K562 (cell line): ENCODE measurements at regions not wholly inside any gene's neighbourhood (a gene's known extent, or its start where the extent isn't known, plus 50 kb on each side); places are given as distances from the start of the nearest gene placed in this dataset.
A peak's percentile ranks its signal among the peaks of the same experiment; 100 is the strongest.

Experiments
- ATAC-seq: fragments of 200-7000 bp; cut with Tn5 transposase; 3 replicates; pipeline ENCODE4 v1.9.1; 2020; ENCODE audit warnings: moderate library complexity
- BruUV-seq: library from RNA; stranded (reverse); fragments of 400-500 nt; replicated peaks from 2 replicates; lab custom pipeline; 2021; lab: Mats Ljungman, UMichigan
- CTCF ChIA-PET: fragments of 300-600 bp; formaldehyde crosslinking; extraction: SDS; loops from one replicate; lab custom pipeline; 2021; ENCODE audit warnings: low intra/inter-chr PET ratio; lab: Yijun Ruan, JAX
- POLR2A ChIA-PET: fragments of 300-600, 350-650 bp; sonication (Branson Sonifier 250); formaldehyde crosslinking; extraction: SDS; loops from one replicate; lab custom pipeline; 2021; ENCODE audit warnings: antibody characterized with exemption, inconsistent platforms; lab: Yijun Ruan, JAX
- DNase-seq, 4 experiments: peaks; one replicate each; pipeline versions ENCODE4 v3.0.0 to v3.0.0-alpha.2; 2011 to 2018; ENCODE audit warnings: low spot score in 3 of 4, mixed read lengths in 3 of 4; ENCODE audit errors: extremely low read depth in 1 of 4
- FAIRE-seq: peaks from 2 replicates; lab custom pipeline; 2011; peaks lifted over from hg19 to GRCh38; lab: Jason Lieb, UNC
- H2AFZ ChIP-seq: 2 replicates; pipeline ENCODE4 v1.6.0; 2011; ENCODE audit warnings: low read depth, low read length, control low read depth, inconsistent platforms
- H3K27ac ChIP-seq: fragments of 200-600 bp; 3 replicates; pipeline ENCODE4 v1.8.0; 2011; ENCODE audit warnings: low read depth, mild to moderate bottlenecking, control low read depth, inconsistent platforms, low read length, moderate library complexity, mixed read lengths; ENCODE audit errors: extremely low read depth
- H3K27me3 ChIP-seq, 2 experiments: fragments of 300-600 bp in 1 of 2; 2 replicates in 1 of 2; 3 replicates in 1 of 2; pipeline versions ENCODE4 v1.6.0 to v1.8.0; 2011; ENCODE audit warnings: inconsistent platforms in 2 of 2, low read length in 2 of 2, mild to moderate bottlenecking in 1 of 2, mixed read lengths in 1 of 2, moderate library complexity in 1 of 2; ENCODE audit not compliant: control insufficient read depth in 2 of 2, insufficient read depth in 2 of 2
- H3K36me3 ChIP-seq: fragments of 300-600 bp; 3 replicates; pipeline ENCODE4 v1.8.0; 2011; ENCODE audit warnings: mild to moderate bottlenecking, low read length, inconsistent platforms; ENCODE audit not compliant: control insufficient read depth, insufficient read depth
- H3K4me1 ChIP-seq, 2 experiments: fragments of 200-600 bp in 1 of 2; replicated peaks in 1 of 2; 2 replicates in 1 of 2; 3 replicates in 1 of 2; pipeline versions ENCODE4 v1.5.1 to v1.8.0; 2011; ENCODE audit warnings: inconsistent platforms in 2 of 2, low read length in 2 of 2, mild to moderate bottlenecking in 1 of 2, mixed read lengths in 1 of 2, moderate library complexity in 1 of 2; ENCODE audit not compliant: control insufficient read depth in 2 of 2, insufficient read depth in 2 of 2
- H3K4me2 ChIP-seq: 2 replicates; pipeline ENCODE4 v1.6.1; 2011; ENCODE audit warnings: low read length, control low read depth, inconsistent platforms, mixed read lengths; ENCODE audit not compliant: insufficient read depth
- H3K4me3 ChIP-seq: fragments of 200-600 bp; sonication (generic), shearing (Covaris generic); 2 replicates; pipeline ENCODE4 v1.5.1; 2016; ENCODE audit warnings: control low read depth, inconsistent platforms
- H3K79me2 ChIP-seq: fragments of 200-600 bp; 3 replicates; pipeline ENCODE4 v1.8.0; 2011; ENCODE audit warnings: low read length, inconsistent platforms; ENCODE audit not compliant: control insufficient read depth, insufficient read depth
- H3K9ac ChIP-seq, 2 experiments: 2 replicates each; pipeline versions ENCODE4 v1.6.0 to v1.6.1; 2011; ENCODE audit warnings: low read depth in 2 of 2, low read length in 2 of 2, control low read depth in 1 of 2, inconsistent platforms in 1 of 2, mild to moderate bottlenecking in 1 of 2, mixed read lengths in 1 of 2; ENCODE audit not compliant: insufficient read depth in 1 of 2
- H3K9me1 ChIP-seq: one replicate; pipeline ENCODE4 v1.6.0; 2011; ENCODE audit warnings: inconsistent platforms, mild to moderate bottlenecking, low read length, moderate library complexity; ENCODE audit not compliant: control insufficient read depth, insufficient read depth
- H3K9me3 ChIP-seq: replicated peaks from 2 replicates; pipeline ENCODE4 v1.5.1; 2011; ENCODE audit warnings: low read depth, low read length, inconsistent platforms; ENCODE audit not compliant: control insufficient read depth, insufficient read depth
- H4K20me1 ChIP-seq: replicated peaks from 2 replicates; pipeline ENCODE4 v1.6.1; 2011; ENCODE audit warnings: low read length, inconsistent platforms, mixed read lengths; ENCODE audit not compliant: control insufficient read depth, insufficient read depth
- ARID3B ChIP-seq: fragments of 250-450 bp; sonication (Bioruptor Pico); IDR thresholded peaks from 2 replicates; pipeline ENCODE4 v1.4.0; 2020; ENCODE audit warnings: borderline replicate concordance
- BRF1 ChIP-seq: IDR thresholded peaks from 3 replicates; pipeline ENCODE4 v1.6.1; 2011; ENCODE audit warnings: borderline replicate concordance, mild to moderate bottlenecking; ENCODE audit not compliant: insufficient read length; ENCODE audit errors: extremely low read depth
- CBFB ChIP-seq: sonication (generic); formaldehyde crosslinking; IDR thresholded peaks from 2 replicates; pipeline ENCODE4 v1.4.0; 2020; ENCODE audit warnings: mild to moderate bottlenecking, missing genetic modification reagents
- CHD2 ChIP-seq: IDR thresholded peaks from 2 replicates; pipeline ENCODE4 v1.6.1; 2011; ENCODE audit warnings: low read depth, low read length
- FOXP4 ChIP-seq: sonication (generic); formaldehyde crosslinking; IDR thresholded peaks from 2 replicates; pipeline ENCODE4 v1.8.0; 2022; ENCODE audit warnings: mild to moderate bottlenecking, missing genetic modification reagents, borderline replicate concordance
- HNRNPK ChIP-seq: fragments of 200-400 bp; formaldehyde crosslinking; IDR thresholded peaks from one replicate; pipeline ENCODE4 v1.6.1; 2018; ENCODE audit warnings: mild to moderate bottlenecking, low read depth, low read length; ENCODE audit not compliant: poor library complexity, severe bottlenecking
- JUN ChIP-seq, 2 experiments: sonication (generic) in 1 of 2; formaldehyde crosslinking in 1 of 2; IDR thresholded peaks; 2 replicates each; pipeline versions ENCODE4 v1.6.1 to v1.8.0; 2012 to 2022; ENCODE audit warnings: borderline replicate concordance in 2 of 2, mild to moderate bottlenecking in 2 of 2, improper control_type of control experiment in 1 of 2, low read depth in 1 of 2, low read length in 1 of 2, missing genetic modification reagents in 1 of 2
- POLR2H ChIP-seq: IDR thresholded peaks from 2 replicates; pipeline ENCODE4 v1.6.1; 2016; ENCODE audit warnings: missing genetic modification characterization, low read depth, mild to moderate bottlenecking, control low read depth, missing compliant biosample characterization, moderate library complexity
- PRPF4 ChIP-seq: fragments of 200-400 bp; formaldehyde crosslinking; IDR thresholded peaks from one replicate; pipeline ENCODE4 v1.6.1; 2017; ENCODE audit warnings: low read length, low read depth, mild to moderate bottlenecking; ENCODE audit not compliant: insufficient read depth, poor library complexity, severe bottlenecking
- RBM34 ChIP-seq: fragments of 200-400 bp; formaldehyde crosslinking; IDR thresholded peaks from 2 replicates; pipeline ENCODE4 v1.6.1; 2018; ENCODE audit warnings: low read length, borderline replicate concordance; ENCODE audit not compliant: insufficient read depth
- SIX5 ChIP-seq, 2 experiments: IDR thresholded peaks; 2 replicates each; pipeline ENCODE4 v1.6.1; 2011; ENCODE audit warnings: low read length in 2 of 2, borderline replicate concordance in 1 of 2, low read depth in 1 of 2, mild to moderate bottlenecking in 1 of 2, moderate library complexity in 1 of 2; ENCODE audit not compliant: insufficient read depth in 1 of 2
- ZKSCAN1 ChIP-seq: fragments of 150-350 bp; IDR thresholded peaks from 2 replicates; pipeline ENCODE4 v1.6.1; 2016; ENCODE audit warnings: low read depth, low read length
- ZNF165 ChIP-seq: fragments of 250-450 bp; sonication (Bioruptor Pico); IDR thresholded peaks from 2 replicates; pipeline ENCODE4 v1.4.0; 2020; ENCODE audit warnings: borderline replicate concordance
- ZNF584 ChIP-seq: fragments of 200-800 bp; sonication (Bioruptor generic); IDR thresholded peaks from 2 replicates; pipeline ENCODE4 v1.6.1; 2016; ENCODE audit warnings: low read depth, mild to moderate bottlenecking, missing genetic modification characterization, missing compliant biosample characterization
- WGBS: fragments of 100-300 bp; shearing (Covaris generic); methylation state at CpG from one replicate; pipeline ENCODE4 v1.1.6; 2016; ENCODE audit warnings: low coverage, mixed read lengths; ENCODE audit not compliant: insufficient coverage; ENCODE audit errors: missing lambda C conversion rate; 5-methylcytosine and 5-hydroxymethylcytosine counted together
- in situ Hi-C: fragments of 300-500 bp; cut with MboI; formaldehyde crosslinking; loops from 4 replicates; pipeline ENCODE4 v1.15.0; 2018; ENCODE audit warnings: inconsistent platforms, mixed read lengths
- intact Hi-C: fragments of 100-400 bp; cut with micrococcal nuclease; formaldehyde crosslinking; loops from 2 replicates; pipeline ENCODE4 v1.14.2; 2022

- TF ChIP-seq FOXP4 (CRISPR knock-in tag) (peak; percentile 96), ZNF584 (CRISPR knock-in tag) (no peak), SIX5 (IDR thresholded peaks at IDR 0.05; ENCODE audit: borderline replicate concordance in 1 of 2, insufficient read depth in 1 of 2, low read depth in 1 of 2, low read length in 2 of 2) (no peak), BRF1 (peak; percentile 66)
Observed at GRCh38 chr6:27630727-27631608, 158.1 kb upstream of the ZNF184 start (continued).

- in situ Hi-C loops, result no loop called here
- no peak overlapping the region for H3K4me2 ChIP-seq
- POLR2A ChIA-PET, result interaction anchor here (0.6 to 1.2 kb wide), 4 partner anchors 8 to 212 kb away, joined by 3 read pairs; no protein-coding TSS in a partner anchor
- CTCF ChIA-PET, result interaction anchor here (0.6 kb wide), 1 partner anchor 128 kb away, joined by 5 read pairs; no protein-coding TSS in a partner anchor
- no peaks in the 10 kb centered on the region for H3K27me3 ChIP-seq
- no peak overlapping the region for H3K27ac ChIP-seq
- no peak for FAIRE-seq
- no peaks in the 10 kb centered on the region for H4K20me1 ChIP-seq
- H3K9ac ChIP-seq, result no peak overlapping the region
- intact Hi-C loops, result no loop called here
- 0 out of 3 replicates have a peak, but pooled peaks have one; percentile 20 for ATAC-seq
- H3K4me3 ChIP-seq, result no peak overlapping the region
- H2AFZ ChIP-seq, result peak overlapping the region; percentile 41; the same call in 1 of the 2 replicates
- no peaks in the 10 kb centered on the region for H3K36me3 ChIP-seq
- H3K9me3 ChIP-seq, result no peaks in the 10 kb centered on the region
- H3K9me1 ChIP-seq, result no peaks in the 10 kb centered on the region
- BruUV-seq, result no TSS peak
- no peak for DNase-seq
- H3K79me2 ChIP-seq, result no peaks in the 10 kb centered on the region
- WGBS, result 52% methylated on average over 3 of the region's 3 CpGs
- peaks cover 0 to 3% of the 10 kb centered on the region in 2 experiments; a peak in 1 of 5 replicates for H3K4me1 ChIP-seq
- TF ChIP-seq ZKSCAN1, result no peak
- TF ChIP-seq POLR2H (tag), result no peak
- TF ChIP-seq ZNF165 (CRISPR knock-in tag), result no peak
- no peak for TF ChIP-seq HNRNPK
- TF ChIP-seq CBFB (CRISPR knock-in tag), result no peak
- no peak for TF ChIP-seq CHD2
- TF ChIP-seq RBM34, result no peak
- no peak for TF ChIP-seq ARID3B (CRISPR knock-in tag)
- no peak for TF ChIP-seq PRPF4
- TF ChIP-seq JUN (IDR thresholded peaks at IDR 0.05; ENCODE audit: borderline replicate concordance, low read depth, low read length), result no peak
- TF ChIP-seq JUN (CRISPR knock-in tag; IDR thresholded peaks at IDR 0.05; ENCODE audit: borderline replicate concordance), result no peak
Observed at GRCh38 chr6:27624694-27625262, 151.9 kb upstream of the ZNF184 start.
